ENCODE measurements at regions not wholly inside any gene's neighbourhood (a gene's known extent, or its start where the extent isn't known, plus 50 kb on each side); places are given as distances from the start of the nearest gene placed in this dataset.
"Not testable (repeated sequence)": the region's sequence is repeated elsewhere in the genome, so short reads cannot be mapped to it uniquely, and the experiment has no call there.

- no peak for DNase-seq
Measured at GRCh38 chr10:23777153-23777552, 338.3 kb downstream of the OTUD1 start.

DNA sequence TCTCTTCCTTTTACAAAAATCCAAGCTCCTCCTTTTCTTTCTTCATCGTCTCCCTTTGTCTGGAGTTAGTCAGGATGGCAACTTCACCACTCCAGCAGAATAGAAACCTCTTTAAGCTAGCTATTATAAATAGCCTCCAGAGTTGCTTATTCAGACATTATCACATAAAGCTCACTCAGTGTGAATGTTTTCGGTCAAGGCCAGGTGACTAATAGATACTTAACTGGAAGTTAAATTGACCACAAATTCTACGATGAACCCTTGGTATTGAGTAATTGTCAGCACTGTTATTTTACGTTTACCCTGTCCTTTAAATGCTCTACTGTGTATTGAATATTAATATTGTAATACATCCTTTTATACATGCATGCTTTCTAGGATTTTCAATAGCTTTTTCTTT, 340.4 kb downstream of the OTUD1 start:
- DNase-seq: no peak

DNA sequence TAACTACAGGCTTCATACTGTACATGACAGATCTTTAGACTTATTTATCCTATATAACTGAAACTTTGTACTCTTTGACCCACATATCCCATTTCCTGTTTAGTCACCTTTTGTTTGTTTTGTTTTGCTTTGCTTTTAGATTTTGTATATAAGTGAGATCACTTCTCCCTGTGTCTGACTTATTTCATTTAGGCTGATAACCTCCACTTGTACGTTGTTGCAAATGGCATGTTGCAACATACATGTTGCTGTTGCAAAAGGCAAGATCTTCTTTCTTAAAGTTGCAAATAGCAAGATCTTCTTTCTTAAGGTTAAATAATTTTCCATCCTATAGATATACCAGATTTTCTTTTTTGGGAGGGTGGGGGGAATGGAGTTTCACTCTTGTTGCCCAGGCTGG, 341.5 kb downstream of the OTUD1 start:
- no peak for DNase-seq

DNA sequence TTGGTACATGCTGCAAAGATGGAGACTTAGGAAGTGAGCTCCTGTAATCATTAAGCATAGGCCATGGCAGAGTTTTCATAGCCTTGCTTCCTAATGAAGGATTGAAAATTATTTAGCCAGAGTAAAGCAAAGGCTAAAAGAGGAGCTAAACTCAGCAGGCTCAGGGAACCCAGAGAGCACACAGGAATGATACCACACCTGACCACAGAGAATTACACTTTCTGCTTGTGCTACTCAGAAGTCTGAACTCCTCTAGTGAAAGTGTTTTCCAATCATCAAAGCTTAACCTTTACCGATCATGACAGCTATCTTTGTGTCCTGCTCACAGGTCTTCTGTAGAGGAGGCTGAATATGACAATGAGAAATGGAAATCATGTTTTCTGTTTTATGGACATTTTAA, 347.7 kb downstream of the OTUD1 start:
- no peak for DNase-seq

GRCh38 chr10:23793577-23793976, 354.7 kb downstream of the OTUD1 start:
- no peak for DNase-seq

GRCh38 chr10:23797452-23797851, 358.6 kb downstream of the OTUD1 start:
- DNase-seq: not testable (repeated sequence)

- DNase-seq: no peak
Measured at GRCh38 chr10:23804125-23804524, 365.2 kb downstream of the OTUD1 start.

DNA sequence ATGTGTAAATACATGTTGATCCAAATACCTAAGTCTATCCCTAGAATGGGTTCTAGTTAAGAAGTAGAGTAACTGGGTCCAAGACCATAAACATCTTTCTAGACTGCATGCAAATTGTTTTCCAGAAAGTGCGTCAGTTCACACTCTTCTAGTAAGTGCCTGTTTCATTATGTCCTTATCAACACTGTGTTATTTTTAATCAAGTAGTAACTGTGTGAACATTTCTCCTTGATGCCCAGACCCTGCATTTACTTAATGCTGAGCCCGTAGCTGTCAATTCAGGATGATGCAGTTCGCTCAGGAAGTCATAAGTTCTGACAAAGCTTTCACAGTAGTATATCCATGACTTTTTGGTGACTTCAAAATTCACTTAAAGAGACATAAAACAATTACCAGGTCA, 374.8 kb downstream of the OTUD1 start:
- DNase-seq: no peak

DNA sequence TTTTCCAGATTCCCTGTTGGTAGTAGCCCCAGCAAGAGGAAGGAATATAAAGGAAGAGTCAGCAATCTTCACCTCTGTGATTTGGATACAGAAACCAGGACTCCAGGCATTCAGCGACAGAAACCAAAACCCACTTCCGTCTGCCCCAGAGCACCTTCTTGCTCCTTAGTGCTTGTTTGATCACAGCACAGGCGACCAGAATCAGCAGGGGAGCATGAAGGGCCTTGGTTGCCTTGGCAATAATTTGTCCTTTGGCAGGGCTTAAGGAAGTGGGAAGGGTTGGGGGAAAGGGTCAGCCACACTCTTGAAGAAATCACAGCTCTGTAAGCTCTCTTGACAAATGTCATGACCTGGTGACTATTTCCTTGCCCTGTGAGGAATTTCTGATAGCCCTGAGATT, 379.6 kb downstream of the OTUD1 start:
- DNase-seq: no peak

GRCh38 chr10:23820792-23821191, 381.9 kb downstream of the OTUD1 start:
- DNase-seq: no peak

- DNase-seq: no peak
Measured at GRCh38 chr10:23824822-23825221, 384.1 kb upstream of the KIAA1217 start.

DNA sequence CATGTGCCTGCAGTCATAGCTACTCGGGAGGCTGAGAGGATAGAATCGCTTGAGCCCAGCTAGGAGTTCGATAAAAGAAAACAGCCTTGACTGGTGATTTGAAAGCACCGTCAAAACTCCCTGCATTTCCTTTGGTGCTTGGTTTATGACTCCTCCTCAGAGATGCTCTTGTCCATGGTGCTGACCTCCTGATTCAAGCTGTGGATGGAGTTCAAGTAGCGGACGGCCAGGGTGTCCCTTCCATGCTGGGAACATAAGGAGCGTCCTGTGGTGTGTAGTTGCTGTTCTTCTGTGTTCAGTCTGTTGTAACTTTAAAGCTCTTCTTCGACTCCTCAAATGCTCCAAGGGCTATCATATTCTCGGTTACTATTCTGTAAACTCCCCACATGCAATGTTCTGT, 382.5 kb upstream of the KIAA1217 start:
- DNase-seq: no peak

- DNase-seq: no peak
Measured at GRCh38 chr10:23829556-23829955, 379.4 kb upstream of the KIAA1217 start.

- DNase-seq: no peak
Measured at GRCh38 chr10:23834091-23834490, 374.8 kb upstream of the KIAA1217 start.

DNA sequence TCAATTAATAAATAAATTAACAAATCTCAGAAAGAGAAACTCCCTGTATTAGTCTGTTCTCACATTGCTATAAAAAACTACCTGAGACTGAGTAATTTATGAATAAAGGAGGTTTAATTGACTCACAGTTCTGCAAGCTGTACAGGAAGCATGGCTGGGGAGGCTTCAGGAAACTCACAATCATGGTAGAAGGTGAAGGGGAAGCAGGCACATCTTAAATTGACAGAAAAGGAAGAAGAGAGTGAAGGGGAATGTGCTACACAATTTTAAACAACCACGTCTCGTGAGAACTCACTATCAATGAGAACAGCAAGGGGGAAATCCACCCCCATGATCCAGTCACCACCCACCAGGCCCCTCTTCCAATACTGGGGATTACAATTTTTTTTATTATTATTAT, 358.3 kb upstream of the KIAA1217 start:
- DNase-seq: no peak

GRCh38 chr10:23859598-23859997, 349.3 kb upstream of the KIAA1217 start:
- no peak for DNase-seq

GRCh38 chr10:23864631-23865147, 344.2 kb upstream of the KIAA1217 start:
- no peak for DNase-seq

- not testable (repeated sequence) for DNase-seq
Measured at GRCh38 chr10:23866985-23867384, 342.0 kb upstream of the KIAA1217 start.

DNA sequence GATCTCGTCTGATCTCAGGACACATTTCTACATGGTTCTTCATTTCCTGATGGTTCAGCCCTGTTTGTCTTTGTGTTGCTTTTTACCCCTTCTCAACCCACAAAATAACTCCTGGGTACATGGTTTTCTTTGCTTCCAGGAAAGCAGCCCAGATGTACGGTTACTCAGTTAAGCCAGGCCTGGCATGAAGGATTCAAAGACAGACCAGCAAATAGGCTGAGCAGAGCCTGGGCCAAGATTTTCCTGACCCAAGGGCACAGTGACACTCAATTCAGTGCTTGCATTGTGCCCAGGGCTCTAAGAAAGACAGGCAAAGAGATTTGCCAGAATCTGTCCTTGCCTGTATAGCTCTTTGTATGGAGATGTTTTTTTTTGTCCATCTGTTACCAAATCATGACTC, 340.8 kb upstream of the KIAA1217 start:
- DNase-seq: no peak

GRCh38 chr10:23869548-23869947, 339.4 kb upstream of the KIAA1217 start:
- DNase-seq: no peak

DNA sequence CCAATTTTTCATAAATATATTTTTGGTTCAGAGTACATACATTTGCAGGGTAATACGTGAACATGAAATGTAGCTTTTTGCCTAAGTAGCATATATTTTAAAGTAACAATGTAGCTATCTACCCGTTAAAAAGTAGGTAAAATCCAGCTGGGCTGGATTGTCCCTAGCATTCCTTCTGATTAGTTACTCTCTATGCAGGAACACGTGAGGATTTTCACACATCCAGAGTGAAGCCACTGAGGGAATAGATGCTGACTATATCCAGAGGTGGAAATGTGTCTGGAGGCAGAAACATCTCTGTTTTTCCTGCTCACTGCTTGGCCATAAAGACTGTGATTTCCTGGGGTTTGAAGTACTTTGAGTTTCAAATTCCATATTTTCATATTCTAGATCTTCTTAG, 338.9 kb upstream of the KIAA1217 start:
- no peak for DNase-seq

- DNase-seq: no peak
Measured at GRCh38 chr10:23870651-23871610, 338.0 kb upstream of the KIAA1217 start.

DNA sequence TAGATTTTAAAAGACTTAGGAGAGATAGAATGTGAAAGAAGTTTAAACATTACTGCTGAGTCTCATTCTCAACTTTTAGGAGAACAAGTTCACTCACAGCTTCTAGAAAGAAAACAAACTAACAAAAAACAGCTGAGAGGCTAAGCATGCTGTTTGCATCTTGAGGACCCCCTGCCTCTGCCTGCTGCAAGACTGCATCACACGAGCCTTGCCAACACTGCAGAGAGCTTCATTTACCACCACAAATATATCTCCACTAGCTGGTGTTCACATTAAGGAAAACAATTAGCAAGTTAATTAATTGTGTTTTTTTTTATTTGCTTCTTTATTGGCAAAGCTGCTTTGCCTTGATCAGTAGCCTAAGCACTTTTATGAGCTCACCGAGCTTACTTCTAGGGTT, 336.6 kb upstream of the KIAA1217 start:
- DNase-seq: no peak

DNA sequence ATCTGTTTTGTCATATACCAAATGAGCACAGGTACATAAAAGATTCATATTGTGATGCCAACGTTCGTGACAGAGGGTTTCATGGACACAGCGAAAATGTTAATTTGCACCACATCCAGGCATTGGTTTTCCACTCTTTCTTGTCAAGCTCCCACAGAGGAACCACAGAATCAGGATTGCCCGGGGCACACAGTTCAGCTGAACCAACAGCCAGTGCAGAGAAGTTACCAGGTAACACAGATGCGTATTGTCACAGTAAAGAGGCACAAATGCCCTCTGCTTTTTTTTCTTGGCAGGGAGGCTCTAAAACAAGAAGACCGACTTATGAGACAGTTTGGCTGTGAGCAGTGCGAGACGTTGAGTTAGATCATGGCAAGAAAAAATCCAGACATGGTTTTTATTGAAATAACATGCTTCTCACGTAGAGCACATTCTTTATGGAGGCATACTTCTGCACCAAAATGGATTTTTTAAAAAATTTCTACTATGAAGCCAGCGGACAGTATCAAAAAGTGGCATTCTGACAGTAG, 331.1 kb upstream of the KIAA1217 start:
- no peak for DNase-seq
